Loucy (cell line): ENCODE measurements at regions not wholly inside any gene's neighbourhood (a gene's known extent, or its start where the extent isn't known, plus 50 kb on each side); places are given as distances from the start of the nearest gene placed in this dataset.

Experiments used
- H2AFZ ChIP-seq: fragments of 200-600 bp; sonication (generic); 2 replicates; pipeline ENCODE4 v1.6.0; 2016; ENCODE audit warnings: antibody characterized with exemption, mild to moderate bottlenecking, low read length, moderate library complexity
- H3F3A ChIP-seq: fragments of 200-600 bp; 2 replicates; pipeline ENCODE4 v1.6.0; 2016; ENCODE audit warnings: antibody characterized with exemption, low read depth, mild to moderate bottlenecking
- H3K27me3 ChIP-seq: fragments of 200-600 bp; sonication (generic); 2 replicates; pipeline ENCODE4 v1.6.1; 2014; ENCODE audit warnings: low read length, mild to moderate bottlenecking; ENCODE audit not compliant: insufficient read depth, poor library complexity, severe bottlenecking
- H3K36me3 ChIP-seq: fragments of 200-600 bp; sonication (generic); 2 replicates; pipeline ENCODE4 v1.6.1; 2016; ENCODE audit warnings: low read length; ENCODE audit not compliant: insufficient read depth
- H3K4me1 ChIP-seq: fragments of 200-600 bp; sonication (generic); 2 replicates; pipeline ENCODE4 v1.5.1; 2014; ENCODE audit warnings: low read length, mild to moderate bottlenecking; ENCODE audit not compliant: insufficient read depth, poor library complexity, severe bottlenecking
- H3K4me2 ChIP-seq: fragments of 200-600 bp; sonication (generic); 2 replicates; pipeline ENCODE4 v1.6.0; 2014; ENCODE audit warnings: antibody characterized with exemption, low read length, low read depth, mild to moderate bottlenecking; ENCODE audit not compliant: poor library complexity, severe bottlenecking
- H3K4me3 ChIP-seq: fragments of 200-600 bp; sonication (generic); 2 replicates; pipeline ENCODE4 v1.5.1; 2014; ENCODE audit warnings: low read length, mild to moderate bottlenecking, mixed read lengths; ENCODE audit not compliant: poor library complexity, severe bottlenecking
- H3K79me2 ChIP-seq: fragments of 200-600 bp; sonication (generic); 2 replicates; pipeline ENCODE4 v1.6.1; 2014; ENCODE audit warnings: low read length; ENCODE audit not compliant: insufficient read depth
- H3K9ac ChIP-seq: fragments of 200-600 bp; sonication (generic); 2 replicates; pipeline ENCODE4 v1.6.0; 2014; ENCODE audit warnings: mild to moderate bottlenecking, low read depth, low read length, moderate library complexity; ENCODE audit not compliant: poor library complexity, severe bottlenecking
- H3K9me2 ChIP-seq: fragments of 200-600 bp; sonication (generic); replicated peaks from 2 replicates; pipeline ENCODE4 v1.6.1; 2016; ENCODE audit warnings: low read depth, low read length, mixed read lengths
- H3K9me3 ChIP-seq: fragments of 200-600 bp; sonication (generic); 2 replicates; pipeline ENCODE4 v1.6.1; 2014; ENCODE audit warnings: mild to moderate bottlenecking, antibody characterized with exemption, low read length, low read depth; ENCODE audit not compliant: insufficient read depth
- H4K20me1 ChIP-seq: fragments of 200-600 bp; sonication (generic); 2 replicates; pipeline ENCODE4 v1.6.0; 2014; ENCODE audit warnings: antibody characterized with exemption, low read length, mild to moderate bottlenecking; ENCODE audit not compliant: insufficient read depth, poor library complexity, severe bottlenecking
- EZH2phosphoT487 ChIP-seq: fragments of 200-600 bp; IDR thresholded peaks from 2 replicates; pipeline ENCODE4 v1.6.1; 2018; ENCODE audit warnings: antibody characterized with exemption, mild to moderate bottlenecking, moderate library complexity, borderline replicate concordance
- TF ChIP-seq, protein P1 (sequence below): fragments of 200-600 bp; sonication (generic); conservative IDR thresholded peaks from 2 replicates; pipeline ENCODE4 v1.5.1; 2014; ENCODE audit warnings: mild to moderate bottlenecking, antibody characterized with exemption, low read length

DNA sequence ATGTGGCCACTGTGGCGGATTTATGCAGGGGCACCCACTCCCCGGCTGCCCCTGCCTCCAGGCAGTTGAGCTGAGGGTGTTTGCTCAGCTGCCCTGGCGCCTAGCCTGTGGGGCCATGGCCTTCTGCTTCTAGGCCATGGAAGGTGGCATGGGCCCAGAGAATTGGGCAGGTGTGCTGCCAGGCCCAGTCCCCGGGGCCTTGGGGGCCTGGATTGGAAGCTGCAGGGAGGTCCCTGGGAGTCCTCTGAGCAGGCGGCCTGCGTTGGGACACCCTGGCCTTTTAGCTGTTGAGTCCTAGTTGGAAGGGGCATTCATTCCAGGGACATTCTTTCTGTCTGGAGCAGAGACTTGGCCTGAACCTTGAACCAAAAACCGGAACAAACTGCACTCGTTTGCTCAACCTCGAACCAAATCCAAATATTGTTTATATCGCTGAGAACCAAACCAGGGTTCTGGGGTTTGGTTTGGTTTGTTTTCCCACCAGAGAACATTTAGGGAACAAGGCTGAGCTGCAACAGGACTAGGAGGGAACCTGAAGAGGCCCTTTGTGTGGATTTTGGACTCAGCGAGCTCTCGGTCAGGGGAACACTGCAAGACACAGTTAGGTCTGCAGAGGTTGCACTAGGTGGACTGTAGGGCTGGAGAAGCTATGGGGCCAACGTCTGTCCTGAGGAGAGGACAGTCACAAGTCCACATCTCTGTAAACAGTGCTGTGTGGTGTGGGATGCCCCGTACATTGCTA, 116.8 kb downstream of the BOD1 start:
- no peaks in the 10 kb centered on the region for H4K20me1 ChIP-seq
- H3K4me1 ChIP-seq: no peaks in the 10 kb centered on the region
- no peak overlapping the region for H3K9ac ChIP-seq
- no peaks in the 10 kb centered on the region for H3K9me3 ChIP-seq
- H3K27me3 ChIP-seq: no peaks in the 10 kb centered on the region
- no peaks in the 10 kb centered on the region for H3K79me2 ChIP-seq
- no peaks in the 10 kb centered on the region for H3K9me2 ChIP-seq
- H3K4me2 ChIP-seq: no peak overlapping the region
- H2AFZ ChIP-seq: no peak overlapping the region
- no peaks in the 10 kb centered on the region for H3F3A ChIP-seq
- H3K4me3 ChIP-seq: no peak overlapping the region
- no peak for TF ChIP-seq EZH2phosphoT487
- TF ChIP-seq, protein P1, sequence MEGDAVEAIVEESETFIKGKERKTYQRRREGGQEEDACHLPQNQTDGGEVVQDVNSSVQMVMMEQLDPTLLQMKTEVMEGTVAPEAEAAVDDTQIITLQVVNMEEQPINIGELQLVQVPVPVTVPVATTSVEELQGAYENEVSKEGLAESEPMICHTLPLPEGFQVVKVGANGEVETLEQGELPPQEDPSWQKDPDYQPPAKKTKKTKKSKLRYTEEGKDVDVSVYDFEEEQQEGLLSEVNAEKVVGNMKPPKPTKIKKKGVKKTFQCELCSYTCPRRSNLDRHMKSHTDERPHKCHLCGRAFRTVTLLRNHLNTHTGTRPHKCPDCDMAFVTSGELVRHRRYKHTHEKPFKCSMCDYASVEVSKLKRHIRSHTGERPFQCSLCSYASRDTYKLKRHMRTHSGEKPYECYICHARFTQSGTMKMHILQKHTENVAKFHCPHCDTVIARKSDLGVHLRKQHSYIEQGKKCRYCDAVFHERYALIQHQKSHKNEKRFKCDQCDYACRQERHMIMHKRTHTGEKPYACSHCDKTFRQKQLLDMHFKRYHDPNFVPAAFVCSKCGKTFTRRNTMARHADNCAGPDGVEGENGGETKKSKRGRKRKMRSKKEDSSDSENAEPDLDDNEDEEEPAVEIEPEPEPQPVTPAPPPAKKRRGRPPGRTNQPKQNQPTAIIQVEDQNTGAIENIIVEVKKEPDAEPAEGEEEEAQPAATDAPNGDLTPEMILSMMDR: no peak
- H3K36me3 ChIP-seq: no peaks in the 10 kb centered on the region

DNA sequence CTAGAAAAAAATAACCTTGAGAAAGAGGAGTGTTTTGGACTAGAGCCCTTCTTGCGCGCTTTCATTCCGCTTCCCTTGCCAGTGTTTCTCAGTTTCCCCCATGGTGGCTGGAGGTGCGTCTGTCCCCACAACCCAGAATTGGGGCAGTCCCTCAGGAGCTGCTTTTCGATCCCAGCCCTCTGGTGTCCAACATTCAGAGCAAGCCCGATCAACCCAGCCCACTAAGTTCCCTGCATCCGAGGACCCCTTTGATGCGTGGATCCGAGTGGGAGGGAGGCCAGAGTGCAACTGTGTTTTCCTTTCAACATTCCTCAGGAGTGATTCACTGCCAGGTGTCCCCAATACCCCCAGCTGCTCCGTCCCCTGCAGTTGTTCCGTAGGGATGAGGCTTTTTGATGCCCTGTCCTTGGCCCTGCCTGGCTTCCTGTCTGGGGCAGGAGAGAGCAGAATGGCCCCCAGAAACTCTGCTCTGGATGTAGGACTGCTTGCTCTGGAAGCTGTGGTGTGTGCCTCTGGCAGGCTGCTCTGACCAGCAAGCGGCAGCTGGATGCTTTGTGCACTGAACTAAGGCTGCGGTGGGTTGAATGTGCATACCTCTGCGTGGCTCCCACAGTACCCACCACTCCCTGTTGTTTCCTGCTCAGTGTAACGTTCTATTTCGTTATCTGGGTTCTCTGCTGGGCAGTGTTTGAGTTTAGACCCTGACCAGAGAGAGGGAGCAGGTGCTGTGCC, 117.5 kb downstream of the BOD1 start:
- Histone ChIP-seq H3K9ac (no peak overlapping the region), H3K9me3 (no peaks in the 10 kb centered on the region), H3K36me3 (no peaks in the 10 kb centered on the region), H3K4me3 (no peak overlapping the region), H3K79me2 (no peaks in the 10 kb centered on the region), H3K27me3 (no peaks in the 10 kb centered on the region), H4K20me1 (no peaks in the 10 kb centered on the region), H2AFZ (no peak overlapping the region), H3F3A (no peaks in the 10 kb centered on the region), H3K9me2 (no peaks in the 10 kb centered on the region), H3K4me1 (no peaks in the 10 kb centered on the region), H3K4me2 (no peak overlapping the region)
- TF ChIP-seq, protein P1: no peak
- no peak for TF ChIP-seq EZH2phosphoT487

DNA sequence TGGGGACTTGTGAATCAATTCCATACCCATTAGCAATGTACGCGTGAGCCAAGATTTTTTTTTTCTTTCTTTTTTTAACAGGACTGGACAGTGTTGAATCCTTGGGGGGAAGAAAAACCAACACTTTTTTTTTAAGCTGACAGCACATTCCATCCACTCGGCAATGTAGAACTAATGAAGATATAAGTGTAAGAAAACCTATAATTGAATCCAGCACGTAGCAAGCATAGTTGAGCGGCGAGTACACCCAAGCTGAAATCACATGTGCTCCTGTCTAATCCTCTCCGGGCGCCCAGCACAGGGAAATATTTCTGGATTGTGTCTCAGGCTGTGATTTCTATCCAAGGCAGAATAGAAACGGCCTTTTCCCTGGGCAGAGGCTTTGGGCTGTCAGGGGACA, 118.2 kb downstream of the BOD1 start:
- Histone ChIP-seq H3K4me2 (no peak overlapping the region), H2AFZ (no peak overlapping the region), H3K4me3 (no peak overlapping the region), H3K9me2 (no peaks in the 10 kb centered on the region), H3K4me1 (no peaks in the 10 kb centered on the region), H3K27me3 (no peaks in the 10 kb centered on the region), H3K9ac (no peak overlapping the region), H3F3A (no peaks in the 10 kb centered on the region), H4K20me1 (no peaks in the 10 kb centered on the region), H3K79me2 (no peaks in the 10 kb centered on the region), H3K9me3 (no peaks in the 10 kb centered on the region), H3K36me3 (no peaks in the 10 kb centered on the region)
- no peak for TF ChIP-seq EZH2phosphoT487
- TF ChIP-seq, protein P1: no peak
